Small intestine (tissue), 7 donors: ENCODE measurements at regions not wholly inside any gene's neighbourhood (a gene's known extent, or its start where the extent isn't known, plus 50 kb on each side); places are given as distances from the start of the nearest gene placed in this dataset.
A peak's percentile ranks its signal among the peaks of the same experiment; 100 is the strongest.

Source experiments
- DNase-seq, 2 donors: peaks; one replicate each; pipeline versions ENCODE4 v3.0.0 to v3.0.0-alpha.2; 2013
- FAIRE-seq: peaks from 2 replicates; lab custom pipeline; 2012; peaks lifted over from hg19 to GRCh38; lab: Jason Lieb, UNC
- H3K27ac ChIP-seq, 3 donors: one replicate each; pipeline ENCODE4 v1.5.1; 2013; ENCODE audit warnings: low read length in 2 of 3, mild to moderate bottlenecking in 2 of 3, control low read depth in 1 of 3, inconsistent platforms in 1 of 3, low read depth in 1 of 3, moderate library complexity in 1 of 3
- H3K27me3 ChIP-seq, 3 donors: one replicate each; pipeline ENCODE4 v1.6.1; 2013; ENCODE audit warnings: low read length in 3 of 3, inconsistent platforms in 1 of 3; ENCODE audit not compliant: control insufficient read depth in 3 of 3, insufficient read depth in 3 of 3
- H3K36me3 ChIP-seq, 3 donors: one replicate each; pipeline ENCODE4 v1.6.1; 2013; ENCODE audit warnings: low read length in 3 of 3, inconsistent platforms in 1 of 3, low read depth in 1 of 3, mild to moderate bottlenecking in 1 of 3, moderate library complexity in 1 of 3; ENCODE audit not compliant: control insufficient read depth in 3 of 3, insufficient read depth in 2 of 3
- H3K4me1 ChIP-seq, 3 donors: one replicate each; pipeline ENCODE4 v1.6.1; 2013; ENCODE audit warnings: low read length in 2 of 3, inconsistent platforms in 1 of 3, low read depth in 1 of 3, mild to moderate bottlenecking in 1 of 3, moderate library complexity in 1 of 3; ENCODE audit not compliant: control insufficient read depth in 3 of 3, insufficient read depth in 2 of 3
- H3K4me3 ChIP-seq, 3 donors: one replicate each; pipeline ENCODE4 v1.5.1; 2013; ENCODE audit warnings: low read length in 3 of 3, control low read depth in 1 of 3, inconsistent platforms in 1 of 3, low read depth in 1 of 3, mild to moderate bottlenecking in 1 of 3, moderate library complexity in 1 of 3
- H3K9me3 ChIP-seq, 2 donors: one replicate each; pipeline ENCODE4 v1.6.1; 2013; ENCODE audit warnings: low read depth in 1 of 2, low read length in 1 of 2; ENCODE audit not compliant: control insufficient read depth in 2 of 2, insufficient read depth in 1 of 2
- WGBS, 3 donors: extraction: QIAGEN DNeasy Blood & Tissue Kit; methylation state at CpG; one replicate each; pipeline ENCODE4 v1.1.7; 2013; 5-methylcytosine and 5-hydroxymethylcytosine counted together
- donor health status: healthy with polysubstance abuse.
- donor health status: control.
- donor health status: control.
- donor health status: Bipolar disorder and iron deficiency.
- donor health status: healthy.

- Histone ChIP-seq H3K27me3 (no peaks in the 10 kb centered on the region), H3K27ac (no peak overlapping the region), H3K4me3 (no peak overlapping the region), H3K36me3 (no peaks in the 10 kb centered on the region), H3K4me1 (no peaks in the 10 kb centered on the region), H3K9me3 (no peaks in the 10 kb centered on the region)
- 9 to 10% (median 10%) methylated on average over 3 of the region's 3 CpGs for WGBS, 3 donors
- FAIRE-seq (no peak), DNase-seq (peak in 1 of 2 donors; percentile 3)
These were observed 424.5 kb upstream of the CDH11 start for GRCh38 chr16:65546353-65546791.

GRCh38 chr16:65545413-65545956 lies 423.6 kb upstream of the CDH11 start:
- no peaks in the 10 kb centered on the region for H3K4me1 ChIP-seq
- H3K36me3 ChIP-seq: no peaks in the 10 kb centered on the region
- 20 to 49% (median 21%) methylated on average over 2 of the region's 2 CpGs for WGBS, 3 donors
- no peak overlapping the region for H3K4me3 ChIP-seq
- FAIRE-seq: no peak
- no peak for DNase-seq
- H3K27me3 ChIP-seq: no peaks in the 10 kb centered on the region
- H3K27ac ChIP-seq: no peak overlapping the region
- H3K9me3 ChIP-seq: no peaks in the 10 kb centered on the region

- H3K27me3 ChIP-seq: no peaks in the 10 kb centered on the region
- no peaks in the 10 kb centered on the region for H3K9me3 ChIP-seq
- no peak overlapping the region for H3K27ac ChIP-seq
- WGBS, 3 donors: 70 to 79% (median 72%) methylated on average over 5 of the region's 5 CpGs
- no peak for DNase-seq
- no peaks in the 10 kb centered on the region for H3K36me3 ChIP-seq
- FAIRE-seq: no peak
- H3K4me3 ChIP-seq: no peak overlapping the region
- H3K4me1 ChIP-seq: no peaks in the 10 kb centered on the region
These were observed 422.2 kb upstream of the CDH11 start for GRCh38 chr16:65543781-65544740.

- H3K27me3 ChIP-seq: no peaks in the 10 kb centered on the region
- H3K4me1 ChIP-seq: no peaks in the 10 kb centered on the region
- no peaks in the 10 kb centered on the region for H3K36me3 ChIP-seq
- FAIRE-seq: no peak
- H3K27ac ChIP-seq: no peak overlapping the region
- no peak for DNase-seq
- H3K9me3 ChIP-seq: no peaks in the 10 kb centered on the region
- H3K4me3 ChIP-seq: no peak overlapping the region
- WGBS, 3 donors: 88 to 91% (median 91%) methylated on average over 1 of the region's 1 CpG
These were observed 419.8 kb upstream of the CDH11 start for GRCh38 chr16:65541646-65542045.

GRCh38 chr16:65540901-65541300 lies 419.0 kb upstream of the CDH11 start:
- DNase-seq: no peak
- Histone ChIP-seq H3K9me3 (no peaks in the 10 kb centered on the region), H3K27me3 (no peaks in the 10 kb centered on the region), H3K27ac (no peak overlapping the region), H3K4me1 (no peaks in the 10 kb centered on the region), H3K36me3 (no peaks in the 10 kb centered on the region), H3K4me3 (no peak overlapping the region)
- no peak for FAIRE-seq

- Histone ChIP-seq H3K36me3 (no peaks in the 10 kb centered on the region), H3K27ac (no peak overlapping the region), H3K4me3 (no peak overlapping the region), H3K27me3 (no peaks in the 10 kb centered on the region), H3K4me1 (no peaks in the 10 kb centered on the region), H3K9me3 (no peaks in the 10 kb centered on the region)
- WGBS, 3 donors: 32 to 47% (median 46%) methylated on average over 3 of the region's 3 CpGs
- DNase-seq: no peak
- FAIRE-seq: no peak
These were observed 417.1 kb upstream of the CDH11 start for GRCh38 chr16:65538976-65539375.

GRCh38 chr16:65537336-65537735 lies 415.5 kb upstream of the CDH11 start:
- Histone ChIP-seq H3K27ac (no peak overlapping the region), H3K4me3 (no peak overlapping the region), H3K27me3 (no peaks in the 10 kb centered on the region), H3K4me1 (no peaks in the 10 kb centered on the region), H3K36me3 (no peaks in the 10 kb centered on the region), H3K9me3 (no peaks in the 10 kb centered on the region)
- FAIRE-seq: no peak
- DNase-seq: no peak
- 33 to 71% (median 33%) methylated on average over 1 of the region's 1 CpG for WGBS, 3 donors

- DNase-seq: no peak
- Histone ChIP-seq H3K27me3 (no peaks in the 10 kb centered on the region), H3K4me3 (no peak overlapping the region), H3K36me3 (no peaks in the 10 kb centered on the region), H3K27ac (no peak overlapping the region), H3K9me3 (no peaks in the 10 kb centered on the region), H3K4me1 (no peaks in the 10 kb centered on the region)
- 65 to 81% (median 78%) methylated on average over 2 of the region's 2 CpGs for WGBS, 3 donors
- FAIRE-seq: no peak
These were observed 412.3 kb upstream of the CDH11 start for GRCh38 chr16:65534121-65534528.
